IPS-18a (cell line): ENCODE measurements at regions not wholly inside any gene's neighbourhood (a gene's known extent, or its start where the extent isn't known, plus 50 kb on each side); places are given as distances from the start of the nearest gene placed in this dataset.
"Not testable (repeated sequence)": the region's sequence is repeated elsewhere in the genome, so short reads cannot be mapped to it uniquely, and the experiment has no call there.

ENCODE experiments used
- H3K27ac ChIP-seq: one replicate; pipeline ENCODE4 v1.5.1; 2013; ENCODE audit warnings: low read length
- H3K27me3 ChIP-seq: one replicate; pipeline ENCODE4 v1.6.1; 2013; ENCODE audit warnings: mild to moderate bottlenecking, low read length; ENCODE audit not compliant: control insufficient read depth, insufficient read depth
- H3K36me3 ChIP-seq: one replicate; pipeline ENCODE4 v1.6.1; 2013; ENCODE audit warnings: low read depth, low read length; ENCODE audit not compliant: control insufficient read depth
- H3K4me1 ChIP-seq: one replicate; pipeline ENCODE4 v1.6.1; 2013; ENCODE audit warnings: low read depth, low read length; ENCODE audit not compliant: control insufficient read depth
- H3K4me3 ChIP-seq: one replicate; pipeline ENCODE4 v1.5.1; 2013; ENCODE audit warnings: low read length
- H3K9ac ChIP-seq: one replicate; pipeline ENCODE4 v1.6.1; 2013; ENCODE audit warnings: mild to moderate bottlenecking, low read length, moderate library complexity
- H3K9me3 ChIP-seq: one replicate; pipeline ENCODE4 v1.6.1; 2013; ENCODE audit warnings: low read depth, low read length; ENCODE audit not compliant: control insufficient read depth

- H3K27ac ChIP-seq, H3K9ac ChIP-seq, H3K36me3 ChIP-seq, H3K27me3 ChIP-seq, H3K9me3 ChIP-seq, H3K4me3 ChIP-seq, H3K4me1 ChIP-seq: not testable (repeated sequence)
Observed at GRCh38 chr1:121036792-121037191, 147.2 kb downstream of the PPIAL4A start.

GRCh38 chr1:121040974-121041373 lies 143.2 kb downstream of the FAM72B start:
- H3K4me1 ChIP-seq, H3K4me3 ChIP-seq, H3K27ac ChIP-seq, H3K36me3 ChIP-seq, H3K9ac ChIP-seq, H3K9me3 ChIP-seq, H3K27me3 ChIP-seq: not testable (repeated sequence)

GRCh38 chr1:121041497-121041896 lies 142.6 kb downstream of the FAM72B start:
- H3K9ac ChIP-seq, H3K36me3 ChIP-seq, H3K27me3 ChIP-seq, H3K4me1 ChIP-seq, H3K4me3 ChIP-seq, H3K9me3 ChIP-seq, H3K27ac ChIP-seq: not testable (repeated sequence)

- H3K9ac ChIP-seq, H3K9me3 ChIP-seq, H3K27me3 ChIP-seq, H3K36me3 ChIP-seq, H3K4me1 ChIP-seq, H3K4me3 ChIP-seq, H3K27ac ChIP-seq: not testable (repeated sequence)
Observed at GRCh38 chr1:121042882-121043281, 141.3 kb downstream of the FAM72B start.

GRCh38 chr1:121048293-121048752 lies 135.8 kb downstream of the FAM72B start:
- not testable (repeated sequence) for H3K4me3 ChIP-seq, H3K9me3 ChIP-seq

GRCh38 chr1:121048769-121049443 lies 135.2 kb downstream of the FAM72B start:
- not testable (repeated sequence) for H3K9ac ChIP-seq, H3K4me1 ChIP-seq, H3K27me3 ChIP-seq, H3K4me3 ChIP-seq, H3K9me3 ChIP-seq, H3K27ac ChIP-seq, H3K36me3 ChIP-seq

More at GRCh38 chr1:121048293-121048752, 135.8 kb downstream of the FAM72B start:
- H3K4me1 ChIP-seq, H3K27ac ChIP-seq, H3K9ac ChIP-seq, H3K36me3 ChIP-seq, H3K27me3 ChIP-seq: not testable (repeated sequence)

GRCh38 chr1:121050097-121050496 lies 134.0 kb downstream of the FAM72B start:
- not testable (repeated sequence) for H3K27me3 ChIP-seq, H3K4me3 ChIP-seq, H3K4me1 ChIP-seq, H3K36me3 ChIP-seq, H3K9me3 ChIP-seq, H3K27ac ChIP-seq, H3K9ac ChIP-seq

- not testable (repeated sequence) for H3K9ac ChIP-seq, H3K9me3 ChIP-seq, H3K27ac ChIP-seq, H3K4me3 ChIP-seq, H3K27me3 ChIP-seq, H3K36me3 ChIP-seq, H3K4me1 ChIP-seq
Observed at GRCh38 chr1:121051161-121051790, 132.9 kb downstream of the FAM72B start.

GRCh38 chr1:121052081-121052660 lies 132.0 kb downstream of the FAM72B start:
- not testable (repeated sequence) for H3K27ac ChIP-seq, H3K36me3 ChIP-seq, H3K4me1 ChIP-seq, H3K9me3 ChIP-seq, H3K9ac ChIP-seq, H3K27me3 ChIP-seq
- H3K4me3 ChIP-seq: peak overlapping the region; percentile 27

- H3K36me3 ChIP-seq, H3K9me3 ChIP-seq, H3K4me3 ChIP-seq, H3K9ac ChIP-seq, H3K27ac ChIP-seq, H3K4me1 ChIP-seq, H3K27me3 ChIP-seq: not testable (repeated sequence)
Observed at GRCh38 chr1:121054928-121055327, 129.2 kb downstream of the FAM72B start.

- not testable (repeated sequence) for H3K9me3 ChIP-seq, H3K9ac ChIP-seq, H3K27ac ChIP-seq, H3K27me3 ChIP-seq, H3K4me3 ChIP-seq, H3K4me1 ChIP-seq, H3K36me3 ChIP-seq
Observed at GRCh38 chr1:121066925-121067324, 117.2 kb downstream of the FAM72B start.
